H1 (cell line): ENCODE measurements at regions not wholly inside any gene's neighbourhood (a gene's known extent, or its start where the extent isn't known, plus 50 kb on each side); places are given as distances from the start of the nearest gene placed in this dataset.

Source experiments
- CTCF ChIA-PET: fragments of 300-600 bp; sonication (Branson Sonifier 250); formaldehyde crosslinking; loops from one replicate; lab custom pipeline; 2021; ENCODE audit not compliant: partially characterized antibody; lab: Charles Lee
- POLR2A ChIA-PET: fragments of 300-600 bp; sonication (Branson Sonifier 250); formaldehyde crosslinking; loops from one replicate; lab custom pipeline; 2021; ENCODE audit warnings: inconsistent platforms; ENCODE audit not compliant: partially characterized antibody; lab: Charles Lee
- DNase-seq, 2 experiments: peaks; one replicate each; pipeline versions ENCODE4 v3.0.0 to v3.0.0-alpha.2; 2010 to 2022; ENCODE audit warnings: low spot score in 2 of 2, low read depth in 1 of 2, mixed read lengths in 1 of 2
- FAIRE-seq: peaks from 2 replicates; lab custom pipeline; 2011; peaks lifted over from hg19 to GRCh38; lab: Jason Lieb, UNC
- H2AFZ ChIP-seq: 2 replicates; pipeline ENCODE4 v1.8.1; 2012; ENCODE audit warnings: low read length, inconsistent platforms
- H2AK5ac ChIP-seq: 2 replicates; pipeline ENCODE4 v1.6.1; 2013; ENCODE audit warnings: low read depth, low read length
- H2BK120ac ChIP-seq: replicated peaks from 2 replicates; pipeline ENCODE3; 2013; ENCODE audit warnings: low read depth, low read length, inconsistent platforms
- H2BK12ac ChIP-seq: 2 replicates; pipeline ENCODE4 v1.6.1; 2013; ENCODE audit warnings: low read depth, low read length
- H2BK15ac ChIP-seq: 2 replicates; pipeline ENCODE4 v1.6.1; 2013; ENCODE audit warnings: low read length
- H2BK20ac ChIP-seq: 2 replicates; pipeline ENCODE4 v1.6.1; 2013; ENCODE audit warnings: low read length
- H2BK5ac ChIP-seq: 2 replicates; pipeline ENCODE4 v1.6.1; 2013; ENCODE audit warnings: low read depth, low read length
- H3K14ac ChIP-seq: 2 replicates; pipeline ENCODE4 v1.6.1; 2013; ENCODE audit warnings: inconsistent platforms; ENCODE audit not compliant: insufficient read length
- H3K18ac ChIP-seq: 2 replicates; pipeline ENCODE4 v1.6.1; 2013; ENCODE audit warnings: low read length; ENCODE audit errors: extremely low read depth
- H3K23ac ChIP-seq: 2 replicates; pipeline ENCODE4 v1.6.1; 2013; ENCODE audit warnings: inconsistent platforms; ENCODE audit not compliant: insufficient read length
- H3K23me2 ChIP-seq: 2 replicates; pipeline ENCODE4 v1.6.1; 2013; ENCODE audit warnings: low read depth, low read length
- H3K27ac ChIP-seq: 2 replicates; pipeline ENCODE4 v1.6.1; 2011; ENCODE audit warnings: low read depth, low read length, inconsistent platforms
- H3K27me3 ChIP-seq, 4 experiments: replicated peaks in 1 of 4; 1 replicate in 1 of 4; 2 replicates in 3 of 4; pipeline versions ENCODE4 v1.6.1 to v1.8.1; 2011 to 2013; ENCODE audit warnings: low read length in 3 of 4, mild to moderate bottlenecking in 3 of 4, inconsistent platforms in 2 of 4, mixed read lengths in 2 of 4, moderate library complexity in 1 of 4; ENCODE audit not compliant: control insufficient read depth in 3 of 4, insufficient read depth in 3 of 4; ENCODE audit errors: extremely low read depth in 1 of 4
- H3K36me3 ChIP-seq, 4 experiments: 2 replicates each; pipeline versions ENCODE4 v1.6.1 to v1.8.1; 2011 to 2013; ENCODE audit warnings: mild to moderate bottlenecking in 4 of 4, low read length in 3 of 4, moderate library complexity in 2 of 4, control low read depth in 1 of 4, inconsistent platforms in 1 of 4; ENCODE audit not compliant: insufficient read depth in 4 of 4, control insufficient read depth in 2 of 4
- H3K4ac ChIP-seq: replicated peaks from 2 replicates; pipeline ENCODE3; 2013; ENCODE audit warnings: low read length, low read depth, mixed read lengths, inconsistent platforms; ENCODE audit not compliant: insufficient read length
- H3K4me1 ChIP-seq, 4 experiments: replicated peaks in 1 of 4; 1 replicate in 1 of 4; 2 replicates in 3 of 4; pipeline versions ENCODE4 v1.6.1 to v1.8.1; 2011 to 2013; ENCODE audit warnings: low read length in 3 of 4, inconsistent platforms in 2 of 4, mixed read lengths in 1 of 4; ENCODE audit not compliant: insufficient read depth in 4 of 4, control insufficient read depth in 3 of 4
- H3K4me2 ChIP-seq, 2 experiments: 2 replicates each; pipeline versions ENCODE4 v1.6.1 to v1.8.1; 2011 to 2013; ENCODE audit warnings: low read depth in 2 of 2, low read length in 2 of 2, control low read depth in 1 of 2, inconsistent platforms in 1 of 2, mild to moderate bottlenecking in 1 of 2; ENCODE audit not compliant: insufficient read depth in 1 of 2
- H3K4me3 ChIP-seq, 4 experiments: fragments of 200-600, 300-600 bp in 1 of 4; sonication (generic), shearing (Covaris generic), sonication (Bioruptor Twin) in 1 of 4; 2 replicates each; pipeline versions ENCODE4 v1.5.1 to v1.8.1; 2011 to 2016; ENCODE audit warnings: low read length in 4 of 4, low read depth in 3 of 4, control low read depth in 2 of 4, inconsistent platforms in 2 of 4, mild to moderate bottlenecking in 2 of 4, mixed read lengths in 1 of 4, moderate library complexity in 1 of 4; ENCODE audit not compliant: insufficient read depth in 2 of 4; ENCODE audit errors: extremely low read depth in 1 of 4
- H3K56ac ChIP-seq: replicated peaks from 2 replicates; pipeline ENCODE3; 2013; ENCODE audit warnings: low read depth, mild to moderate bottlenecking, mixed read lengths, low read length, inconsistent platforms; ENCODE audit not compliant: insufficient read length
- H3K79me1 ChIP-seq: 2 replicates; pipeline ENCODE4 v1.6.1; 2013; ENCODE audit warnings: low read depth, low read length, control low read depth
- H3K79me2 ChIP-seq, 2 experiments: 2 replicates each; pipeline versions ENCODE4 v1.6.1 to v1.8.1; 2012 to 2013; ENCODE audit warnings: low read length in 2 of 2, mild to moderate bottlenecking in 2 of 2, inconsistent platforms in 1 of 2; ENCODE audit not compliant: insufficient read depth in 2 of 2, control insufficient read depth in 1 of 2
- H3K9ac ChIP-seq, 4 experiments: replicated peaks in 1 of 4; 1 replicate in 1 of 4; 2 replicates in 3 of 4; pipeline versions ENCODE4 v1.6.1 to v1.8.1; 2011 to 2013; ENCODE audit warnings: low read depth in 3 of 4, low read length in 3 of 4, control low read depth in 2 of 4, mild to moderate bottlenecking in 2 of 4, moderate library complexity in 2 of 4, inconsistent platforms in 1 of 4; ENCODE audit errors: extremely low read depth in 1 of 4
- H3K9me3 ChIP-seq, 2 experiments: 2 replicates each; pipeline versions ENCODE4 v1.6.1 to v1.8.1; 2012 to 2013; ENCODE audit warnings: mild to moderate bottlenecking in 2 of 2, moderate library complexity in 2 of 2, control low read depth in 1 of 2, inconsistent platforms in 1 of 2, low read depth in 1 of 2, low read length in 1 of 2, mixed read lengths in 1 of 2; ENCODE audit not compliant: insufficient read depth in 2 of 2
- H4K20me1 ChIP-seq, 2 experiments: replicated peaks in 1 of 2; 2 replicates each; pipeline versions ENCODE3 to v1.8.1; 2011 to 2013; ENCODE audit warnings: inconsistent platforms in 2 of 2, low read length in 2 of 2, mild to moderate bottlenecking in 1 of 2; ENCODE audit not compliant: insufficient read depth in 2 of 2, control insufficient read depth in 1 of 2
- H4K5ac ChIP-seq: 2 replicates; pipeline ENCODE4 v1.6.1; 2013; ENCODE audit warnings: low read length, low read depth, mixed read lengths, inconsistent platforms; ENCODE audit not compliant: insufficient read length
- H4K8ac ChIP-seq: 2 replicates; pipeline ENCODE4 v1.8.0; 2013; ENCODE audit warnings: mild to moderate bottlenecking, moderate library complexity, low read length, inconsistent platforms; ENCODE audit not compliant: insufficient read depth; ENCODE audit errors: extremely low read depth
- H4K91ac ChIP-seq: replicated peaks from 2 replicates; pipeline ENCODE3; 2013; ENCODE audit warnings: low read length, mixed read lengths, inconsistent platforms; ENCODE audit not compliant: insufficient read length
- ASH2L ChIP-seq: fragments of 200-600, 300-600 bp; sonication (generic); IDR thresholded peaks from one replicate; pipeline ENCODE4 v1.7.1; 2017; ENCODE audit warnings: low read length
- EGR1 ChIP-seq: IDR thresholded peaks from 2 replicates; pipeline ENCODE4 v1.6.1; 2011; ENCODE audit warnings: low read depth, low read length, borderline replicate concordance
- EZH2 ChIP-seq: fragments of 200-600 bp; sonication (generic); IDR thresholded peaks from 2 replicates; pipeline ENCODE4 v1.7.1; 2012; ENCODE audit warnings: low read depth, mild to moderate bottlenecking, moderate library complexity, low read length, inconsistent platforms; ENCODE audit not compliant: severe bottlenecking
- GTF2F1 ChIP-seq: IDR thresholded peaks from 2 replicates; pipeline ENCODE4 v1.6.1; 2012; ENCODE audit warnings: low read depth, low read length, improper control_type of control experiment, borderline replicate concordance
- JUND ChIP-seq: IDR thresholded peaks from 2 replicates; pipeline ENCODE4 v1.6.1; 2011; ENCODE audit warnings: mild to moderate bottlenecking, improper control_type of control experiment, low read length
- KDM5A ChIP-seq: fragments of 200-600 bp; IDR thresholded peaks from 2 replicates; pipeline ENCODE4 v1.7.1; 2012; ENCODE audit warnings: mild to moderate bottlenecking, low read length, inconsistent platforms, mixed read lengths
- MAX ChIP-seq: IDR thresholded peaks from 2 replicates; pipeline ENCODE4 v1.6.1; 2012; ENCODE audit warnings: inconsistent platforms
- POLR2AphosphoS5 ChIP-seq: IDR thresholded peaks from 2 replicates; pipeline ENCODE4 v1.6.1; 2011; ENCODE audit warnings: low read depth, low read length
- POU5F1 ChIP-seq: IDR thresholded peaks from 2 replicates; pipeline ENCODE4 v1.6.1; 2011; ENCODE audit warnings: low read depth, mild to moderate bottlenecking, low read length, moderate library complexity
- SP4 ChIP-seq: IDR thresholded peaks from 2 replicates; pipeline ENCODE4 v1.6.1; 2012; ENCODE audit warnings: low read length, inconsistent platforms
- SRF ChIP-seq: IDR thresholded peaks from 2 replicates; pipeline ENCODE4 v1.6.1; 2011; ENCODE audit warnings: mild to moderate bottlenecking, low read depth, low read length, moderate library complexity
- TAF1 ChIP-seq: IDR thresholded peaks from 2 replicates; pipeline ENCODE4 v1.6.1; 2011; ENCODE audit warnings: mild to moderate bottlenecking, low read depth, low read length
- TBP ChIP-seq: IDR thresholded peaks from 2 replicates; pipeline ENCODE4 v1.6.1; 2011; ENCODE audit warnings: low read depth, low read length, improper control_type of control experiment
- TCF12 ChIP-seq: IDR thresholded peaks from 2 replicates; pipeline ENCODE4 v1.6.1; 2011; ENCODE audit warnings: low read depth, mild to moderate bottlenecking, low read length
- ZNF274 ChIP-seq: IDR thresholded peaks from 2 replicates; pipeline ENCODE4 v1.7.0; 2012; ENCODE audit warnings: low read length, borderline replicate concordance; ENCODE audit errors: extremely low read depth
- WGBS, 2 experiments: shearing (Covaris generic) in 1 of 2; methylation state at CpG; one replicate each; pipeline versions ENCODE4 v1.1.6 to v1.1.7; 2013 to 2015; ENCODE audit warnings: low lambda C conversion rate in 2 of 2, mixed read lengths in 2 of 2, inconsistent platforms in 1 of 2, low coverage in 1 of 2, missing lambda C conversion rate in 1 of 2; ENCODE audit not compliant: insufficient replicate concordance in 2 of 2, insufficient coverage in 1 of 2, insufficient read length in 1 of 2; ENCODE audit errors: extremely low coverage in 1 of 2, missing lambda C conversion rate in 1 of 2; 5-methylcytosine and 5-hydroxymethylcytosine counted together
- TF ChIP-seq, protein P1 (sequence below): IDR thresholded peaks from 2 replicates; pipeline ENCODE4 v1.6.1; 2012; ENCODE audit warnings: inconsistent platforms

DNA sequence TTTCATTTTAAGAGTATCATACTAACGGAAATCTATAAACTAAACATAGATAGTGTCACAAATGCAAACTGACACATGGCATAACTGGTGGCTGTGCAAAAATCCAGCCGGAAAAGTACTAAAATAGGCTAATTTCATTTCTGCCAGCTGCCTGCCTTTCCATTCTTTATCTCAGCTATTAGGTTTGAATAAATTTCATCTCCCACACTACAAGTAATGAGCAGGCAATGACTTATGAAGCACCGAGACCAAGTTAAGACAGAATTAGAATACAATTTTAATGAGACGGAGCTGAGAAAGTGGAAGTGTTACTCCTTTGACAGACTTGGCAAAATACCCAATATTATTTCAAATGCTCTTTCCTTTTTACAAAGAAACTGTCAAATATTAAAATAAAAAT is 258.8 kb upstream of the ZNF608 start:
- CTCF ChIA-PET, result interaction anchor here (0.5 kb wide), 1 partner anchor 752 kb away, joined by 3 read pairs; no protein-coding TSS in a partner anchor
- H3K4me3 ChIP-seq, result no peak overlapping the region
- H4K91ac ChIP-seq, result no peak overlapping the region
- H3K36me3 ChIP-seq, result no peaks in the 10 kb centered on the region
- no peak overlapping the region for H3K27ac ChIP-seq
- no peaks in the 10 kb centered on the region for H3K9me3 ChIP-seq
- no peak overlapping the region for H2BK20ac ChIP-seq
- peaks cover 4 to 14% (median 6%) of the 10 kb centered on the region in 4 experiments; a peak in 4 of 7 replicates for H3K4me1 ChIP-seq
- no peaks in the 10 kb centered on the region for H3K27me3 ChIP-seq
- no peak overlapping the region for H4K5ac ChIP-seq
- no peak overlapping the region for H2BK12ac ChIP-seq
- H2BK120ac ChIP-seq, result no peak overlapping the region
- H3K9ac ChIP-seq, result no peak overlapping the region
- no peak overlapping the region for H4K8ac ChIP-seq
- no peak overlapping the region for H3K4me2 ChIP-seq
- no peak overlapping the region for H2AFZ ChIP-seq
- H2BK5ac ChIP-seq, result no peak overlapping the region
- 87% methylated on average over 4 of the region's 4 CpGs; no CpG with 5 or more reads in 1 of the 2 experiments for WGBS, 2 experiments
- no peak overlapping the region for H3K18ac ChIP-seq
- no peaks in the 10 kb centered on the region for H3K79me1 ChIP-seq
- DNase-seq, result no peak
- H3K56ac ChIP-seq, result no peak overlapping the region
- H3K14ac ChIP-seq, result no peak overlapping the region
- no peak overlapping the region for H2BK15ac ChIP-seq
- no peak overlapping the region for H3K23ac ChIP-seq
- POLR2A ChIA-PET, result no interaction called here
- H3K79me2 ChIP-seq, result no peaks in the 10 kb centered on the region
- no peak overlapping the region for H2AK5ac ChIP-seq
- H3K23me2 ChIP-seq, result no peaks in the 10 kb centered on the region; the same call in 1 of the 2 replicates
- H3K4ac ChIP-seq, result no peak overlapping the region
- no peak for FAIRE-seq
- no peaks in the 10 kb centered on the region for H4K20me1 ChIP-seq
- no peak for TF ChIP-seq SRF
- no peak for TF ChIP-seq POLR2AphosphoS5
- TF ChIP-seq SP4, result no peak
- TF ChIP-seq TCF12, result no peak
- no peak for TF ChIP-seq EZH2
- no peak for TF ChIP-seq EGR1
- TF ChIP-seq ZNF274, result no peak
- no peak for TF ChIP-seq TAF1
- no peak for TF ChIP-seq TBP
- no peak for TF ChIP-seq POU5F1
- no peak for TF ChIP-seq KDM5A
- TF ChIP-seq, protein P1, sequence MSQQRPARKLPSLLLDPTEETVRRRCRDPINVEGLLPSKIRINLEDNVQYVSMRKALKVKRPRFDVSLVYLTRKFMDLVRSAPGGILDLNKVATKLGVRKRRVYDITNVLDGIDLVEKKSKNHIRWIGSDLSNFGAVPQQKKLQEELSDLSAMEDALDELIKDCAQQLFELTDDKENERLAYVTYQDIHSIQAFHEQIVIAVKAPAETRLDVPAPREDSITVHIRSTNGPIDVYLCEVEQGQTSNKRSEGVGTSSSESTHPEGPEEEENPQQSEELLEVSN, result no peak
- TF ChIP-seq ASH2L, result no peak
- TF ChIP-seq GTF2F1, result no peak
- no peak for TF ChIP-seq JUND
- no peak for TF ChIP-seq MAX
